ENCODE measurements at regions not wholly inside any gene's neighbourhood (a gene's known extent, or its start where the extent isn't known, plus 50 kb on each side); places are given as distances from the start of the nearest gene placed in this dataset.

DNA sequence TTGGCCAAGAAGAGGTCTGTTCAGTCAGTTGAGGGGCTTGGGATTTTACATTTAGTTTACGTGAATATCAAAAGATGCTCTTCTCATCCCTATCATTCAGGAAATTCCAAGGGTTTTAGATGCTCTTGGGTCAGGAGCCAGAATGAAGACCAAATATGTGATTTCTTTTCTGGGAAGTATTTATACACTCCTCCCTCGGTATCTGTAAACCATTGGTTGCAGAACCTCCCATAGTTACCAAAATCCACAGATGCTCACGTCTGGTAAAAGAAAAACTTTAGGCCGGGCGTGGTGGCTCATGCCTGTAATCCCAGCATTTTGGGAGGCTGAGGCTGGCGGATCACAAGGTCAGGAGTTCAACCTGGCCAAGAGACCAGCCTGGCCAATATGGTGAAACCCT, 75.9 kb downstream of the TNFAIP2 start:
- DNase-seq (ENCODE audit: low spot score), result no peak
- in situ Hi-C loops (cut with MboI; ENCODE audit: low sequenced_read_pairs, unreplicated experiment), result no loop called here
- TF ChIP-seq, protein P1, sequence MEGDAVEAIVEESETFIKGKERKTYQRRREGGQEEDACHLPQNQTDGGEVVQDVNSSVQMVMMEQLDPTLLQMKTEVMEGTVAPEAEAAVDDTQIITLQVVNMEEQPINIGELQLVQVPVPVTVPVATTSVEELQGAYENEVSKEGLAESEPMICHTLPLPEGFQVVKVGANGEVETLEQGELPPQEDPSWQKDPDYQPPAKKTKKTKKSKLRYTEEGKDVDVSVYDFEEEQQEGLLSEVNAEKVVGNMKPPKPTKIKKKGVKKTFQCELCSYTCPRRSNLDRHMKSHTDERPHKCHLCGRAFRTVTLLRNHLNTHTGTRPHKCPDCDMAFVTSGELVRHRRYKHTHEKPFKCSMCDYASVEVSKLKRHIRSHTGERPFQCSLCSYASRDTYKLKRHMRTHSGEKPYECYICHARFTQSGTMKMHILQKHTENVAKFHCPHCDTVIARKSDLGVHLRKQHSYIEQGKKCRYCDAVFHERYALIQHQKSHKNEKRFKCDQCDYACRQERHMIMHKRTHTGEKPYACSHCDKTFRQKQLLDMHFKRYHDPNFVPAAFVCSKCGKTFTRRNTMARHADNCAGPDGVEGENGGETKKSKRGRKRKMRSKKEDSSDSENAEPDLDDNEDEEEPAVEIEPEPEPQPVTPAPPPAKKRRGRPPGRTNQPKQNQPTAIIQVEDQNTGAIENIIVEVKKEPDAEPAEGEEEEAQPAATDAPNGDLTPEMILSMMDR (IDR thresholded peaks at IDR 0.05; ENCODE audit: borderline replicate concordance, control extremely low read depth, extremely low read depth, insufficient read depth, missing control alignments), result no peak

DNA sequence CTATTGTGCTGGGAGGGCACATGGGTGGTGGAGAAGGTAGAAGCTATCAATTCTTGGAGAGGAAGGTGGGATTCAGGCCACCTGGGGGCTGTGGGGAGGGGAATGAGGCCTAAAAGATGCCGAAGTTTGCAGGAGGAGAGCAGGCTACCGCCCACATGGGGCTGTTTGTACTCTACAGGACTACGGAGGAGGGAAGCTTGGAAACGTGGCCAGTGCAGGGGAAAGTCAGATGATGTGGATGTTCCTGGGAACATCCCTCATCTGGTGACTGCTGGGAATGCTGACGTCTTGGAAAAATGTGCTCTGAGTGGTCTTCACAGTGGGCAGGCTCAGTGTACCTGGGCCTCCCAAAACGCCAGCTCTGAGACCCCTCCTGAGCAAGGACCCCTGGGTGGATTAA, 78.5 kb downstream of the TNFAIP2 start:
- in situ Hi-C loops (cut with MboI; ENCODE audit: low sequenced_read_pairs, unreplicated experiment), result no loop called here
- DNase-seq (ENCODE audit: low spot score), result no peak

DNA sequence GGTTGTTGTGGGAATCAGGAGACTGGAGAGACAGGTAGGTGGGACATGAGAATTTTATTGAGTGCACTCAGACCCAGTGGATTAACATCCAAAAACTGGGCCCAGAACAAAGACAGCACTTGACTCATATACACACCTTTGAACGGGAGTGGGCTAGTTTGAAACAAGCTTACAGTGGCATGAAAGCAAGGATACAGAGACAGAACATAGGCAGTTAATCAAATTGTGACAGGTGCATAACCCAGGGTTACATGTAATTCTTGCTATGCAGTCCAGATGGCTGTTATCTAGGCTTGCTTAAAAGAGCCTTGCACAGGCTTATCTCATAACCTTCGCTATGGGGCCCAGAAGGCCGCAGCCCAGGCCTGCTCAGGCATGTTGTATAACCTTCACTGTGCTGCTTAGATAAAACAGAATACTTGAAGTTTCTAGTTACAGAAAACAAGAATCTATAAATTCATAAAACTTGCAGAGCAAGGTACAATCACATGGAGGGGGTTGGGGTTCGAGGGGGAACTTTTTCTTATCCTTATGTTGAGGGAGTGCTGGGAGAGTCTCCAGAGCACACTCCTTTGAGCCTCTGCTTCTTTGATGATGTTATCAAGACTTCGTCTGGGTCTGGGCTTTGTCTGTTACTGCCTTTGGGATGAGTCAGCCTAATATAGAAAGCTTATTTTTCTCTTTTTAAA, 81.7 kb downstream of the TNFAIP2 start:
- no peak for DNase-seq (ENCODE audit: low spot score)
- TF ChIP-seq, protein P1 (IDR thresholded peaks at IDR 0.05; ENCODE audit: borderline replicate concordance, control extremely low read depth, extremely low read depth, insufficient read depth, missing control alignments), result no peak
- in situ Hi-C loops (cut with MboI; ENCODE audit: low sequenced_read_pairs, unreplicated experiment), result no loop called here

More for the DNA sequence above, 78.5 kb downstream of the TNFAIP2 start:
- TF ChIP-seq, protein P1 (IDR thresholded peaks at IDR 0.05; ENCODE audit: borderline replicate concordance, control extremely low read depth, extremely low read depth, insufficient read depth, missing control alignments), result no peak

DNA sequence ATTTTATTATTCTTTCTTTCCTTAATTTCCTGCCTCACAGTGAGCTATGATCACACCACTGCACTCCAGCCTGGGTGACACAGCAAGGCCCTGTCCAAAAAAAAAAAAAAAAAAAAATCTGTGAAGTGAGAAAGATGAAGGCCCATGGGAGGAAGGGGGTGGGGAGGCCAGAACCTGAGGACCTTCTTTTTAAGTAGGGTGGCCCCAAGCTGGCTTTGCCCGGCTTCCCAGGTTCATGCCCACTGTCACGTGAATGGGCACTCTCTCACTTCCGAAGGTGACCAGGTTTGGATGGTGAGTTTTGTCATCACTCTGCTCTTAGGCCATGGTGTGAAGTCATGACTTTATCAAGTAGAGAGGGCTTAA, 82.3 kb downstream of the TNFAIP2 start:
- TF ChIP-seq, protein P1 (IDR thresholded peaks at IDR 0.05; ENCODE audit: borderline replicate concordance, control extremely low read depth, extremely low read depth, insufficient read depth, missing control alignments), result no peak
- in situ Hi-C loops (cut with MboI; ENCODE audit: low sequenced_read_pairs, unreplicated experiment), result no loop called here
- DNase-seq (ENCODE audit: low spot score), result no peak

DNA sequence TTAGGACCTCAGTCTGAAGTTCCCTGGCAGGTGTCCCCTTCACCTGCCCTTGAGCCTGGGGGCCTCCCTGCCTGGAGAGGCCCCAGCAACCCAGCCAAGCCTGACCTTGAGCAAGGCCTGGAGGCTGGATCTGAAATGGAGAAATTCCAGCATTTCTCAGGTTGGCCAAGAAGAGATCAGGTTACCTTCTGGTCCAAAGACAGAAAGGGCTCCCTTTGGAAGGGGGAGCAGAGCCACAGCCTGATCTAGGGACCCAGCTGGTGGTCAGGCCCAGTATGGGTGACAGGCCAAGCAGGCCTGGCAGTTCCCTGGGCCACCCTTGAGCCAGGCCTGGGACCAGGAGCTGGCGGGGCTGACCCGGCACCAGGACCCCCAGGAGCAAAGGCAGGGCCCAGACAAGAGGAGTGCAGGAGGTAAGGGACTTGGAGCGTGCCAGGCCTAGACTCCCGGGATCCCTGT, 82.8 kb downstream of the TNFAIP2 start:
- no peak for DNase-seq (ENCODE audit: low spot score)
- TF ChIP-seq, protein P1 (IDR thresholded peaks at IDR 0.05; ENCODE audit: borderline replicate concordance, control extremely low read depth, extremely low read depth, insufficient read depth, missing control alignments), result no peak
- in situ Hi-C loops (cut with MboI; ENCODE audit: low sequenced_read_pairs, unreplicated experiment), result no loop called here

DNA sequence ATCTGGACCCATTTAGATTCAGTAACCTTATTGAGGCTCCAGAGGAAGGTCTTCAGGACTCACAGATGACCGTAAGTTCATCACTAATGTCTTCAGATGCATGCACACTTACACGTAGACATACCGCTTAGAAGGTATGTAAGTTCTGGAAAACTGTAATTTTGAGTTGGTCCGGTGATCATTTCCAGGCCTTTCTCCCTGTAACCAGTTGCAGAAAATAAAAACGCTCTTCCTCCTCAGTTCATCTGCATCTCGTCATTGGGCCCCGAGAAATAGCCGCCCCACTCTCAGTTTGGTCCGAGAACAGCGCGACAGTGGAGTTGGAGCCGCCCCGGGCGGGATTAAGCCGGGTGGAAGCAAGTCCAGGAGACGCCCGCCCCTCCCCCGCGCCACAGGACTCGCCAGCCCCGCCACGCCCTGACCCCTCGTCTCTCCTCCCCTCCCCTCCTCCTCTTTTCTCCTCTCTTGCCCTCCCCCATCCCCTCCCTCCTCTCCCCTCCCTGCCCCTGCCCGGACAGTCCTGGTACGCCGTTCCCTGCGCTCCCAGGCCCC, 83.7 kb downstream of the TNFAIP2 start:
- TF ChIP-seq, protein P1 (IDR thresholded peaks at IDR 0.05; ENCODE audit: borderline replicate concordance, control extremely low read depth, extremely low read depth, insufficient read depth, missing control alignments), result no peak
- in situ Hi-C loops (cut with MboI; ENCODE audit: low sequenced_read_pairs, unreplicated experiment), result no loop called here
- no peak for DNase-seq (ENCODE audit: low spot score)
